ENCODE measurements at regions not wholly inside any gene's neighbourhood (a gene's known extent, or its start where the extent isn't known, plus 50 kb on each side); places are given as distances from the start of the nearest gene placed in this dataset.

DNA sequence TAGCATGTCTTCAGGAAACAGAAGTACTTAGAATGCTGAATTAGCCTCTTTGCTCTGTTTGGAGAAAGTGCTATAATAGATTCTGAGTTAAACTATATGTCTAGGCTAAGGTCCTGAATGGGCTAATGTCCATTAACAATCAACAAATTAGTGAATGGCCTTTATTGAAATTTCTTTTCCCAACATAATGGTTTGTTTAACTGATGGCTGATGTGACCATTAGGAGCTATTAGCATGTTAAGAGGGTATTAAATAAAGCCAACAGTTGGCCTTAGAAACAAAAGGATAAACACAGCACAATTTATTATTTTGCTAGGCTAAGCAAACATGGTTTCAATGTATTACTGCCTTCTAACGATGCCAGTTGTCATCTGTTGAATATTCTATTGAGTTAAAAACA, 234.3 kb upstream of the HS3ST5 start:
- no peak overlapping the region for H4K8ac ChIP-seq (ENCODE audit: extremely low read depth, insufficient read depth, low read length)
- ChIA-PET POLR2A (ENCODE audit: partially characterized antibody) (no interaction called here), CTCF (ENCODE audit: partially characterized antibody) (interaction anchor here (0.6 kb wide), 1 partner anchor 140 kb away, joined by 3 read pairs; no protein-coding TSS in a partner anchor)
- no peak for DNase-seq (ENCODE audit: low read depth in 1 of 2, low spot score in 2 of 2)
- no peak overlapping the region for H3K18ac ChIP-seq (ENCODE audit: extremely low read depth, low read length)
- no peak for FAIRE-seq
- H3K4me2 ChIP-seq (ENCODE audit: insufficient read depth in 1 of 2, low read depth in 2 of 2, low read length in 2 of 2), result no peak overlapping the region
- no peak overlapping the region for H4K5ac ChIP-seq (ENCODE audit: insufficient read length, low read depth, low read length)
- H2BK5ac ChIP-seq (ENCODE audit: low read depth, low read length), result no peak overlapping the region
- no peaks in the 10 kb centered on the region for H3K79me1 ChIP-seq (ENCODE audit: low read depth, low read length)
- no peak overlapping the region for H2AK5ac ChIP-seq (ENCODE audit: low read depth, low read length)
- WGBS, 2 experiments (ENCODE audit: extremely low coverage in 1 of 2, insufficient coverage in 1 of 2, insufficient read length in 1 of 2, insufficient replicate concordance in 2 of 2, low coverage in 1 of 2, low lambda C conversion rate in 2 of 2, missing lambda C conversion rate in 1 of 2), result 54% methylated on average over 1 of the region's 1 CpG; no CpG with 5 or more reads in 1 of the 2 experiments
- no peaks in the 10 kb centered on the region for H4K20me1 ChIP-seq (replicated peaks in 1 of 2; ENCODE audit: control insufficient read depth in 1 of 2, insufficient read depth in 2 of 2, low read length in 2 of 2)
- H3K23me2 ChIP-seq (ENCODE audit: low read depth, low read length), result no peaks in the 10 kb centered on the region
- no peak overlapping the region for H2BK120ac ChIP-seq (replicated peaks; ENCODE audit: low read depth, low read length)
- no peak overlapping the region for H2BK20ac ChIP-seq (ENCODE audit: low read length)
- H3K4ac ChIP-seq (replicated peaks; ENCODE audit: insufficient read length, low read depth, low read length), result no peak overlapping the region
- no peak overlapping the region for H2BK15ac ChIP-seq (ENCODE audit: low read length)
- H3K4me3 ChIP-seq (ENCODE audit: extremely low read depth in 1 of 4, insufficient read depth in 2 of 4, low read depth in 3 of 4, low read length in 4 of 4), result no peak overlapping the region
- no peak overlapping the region for H3K27ac ChIP-seq (ENCODE audit: low read depth, low read length)
- no peak overlapping the region for H3K56ac ChIP-seq (replicated peaks; ENCODE audit: insufficient read length, low read depth, low read length)
- peaks cover 0 to 1% (median 0%) of the 10 kb centered on the region in 4 experiments; a peak in 1 of 7 replicates for H3K27me3 ChIP-seq (replicated peaks in 1 of 4; ENCODE audit: control insufficient read depth in 3 of 4, extremely low read depth in 1 of 4, insufficient read depth in 3 of 4, low read length in 3 of 4)
- no peaks in the 10 kb centered on the region for H3K9me3 ChIP-seq (ENCODE audit: insufficient read depth in 2 of 2, low read depth in 1 of 2, low read length in 1 of 2)
- H3K14ac ChIP-seq (ENCODE audit: insufficient read length), result no peak overlapping the region
- no peaks in the 10 kb centered on the region for H3K36me3 ChIP-seq (ENCODE audit: control insufficient read depth in 2 of 4, insufficient read depth in 4 of 4, low read length in 3 of 4)
- H2AFZ ChIP-seq (ENCODE audit: low read length), result no peak overlapping the region
- no peak overlapping the region for H3K23ac ChIP-seq (ENCODE audit: insufficient read length)
- H2BK12ac ChIP-seq (ENCODE audit: low read depth, low read length), result no peak overlapping the region
- no peaks in the 10 kb centered on the region for H3K79me2 ChIP-seq (ENCODE audit: control insufficient read depth in 1 of 2, insufficient read depth in 2 of 2, low read length in 2 of 2)
- no peak overlapping the region for H3K9ac ChIP-seq (replicated peaks in 1 of 4; ENCODE audit: extremely low read depth in 1 of 4, low read depth in 3 of 4, low read length in 3 of 4)
- no peak overlapping the region for H4K91ac ChIP-seq (replicated peaks; ENCODE audit: insufficient read length, low read length)
- H3K4me1 ChIP-seq (replicated peaks in 1 of 4; ENCODE audit: control insufficient read depth in 3 of 4, insufficient read depth in 4 of 4, low read length in 3 of 4), result peaks cover 0 to 5% (median 1%) of the 10 kb centered on the region in 4 experiments; a peak in 1 of 7 replicates
- TF ChIP-seq RXRA (IDR thresholded peaks at IDR 0.05; ENCODE audit: insufficient read depth, low read depth, low read length) (no peak), USF2 (IDR thresholded peaks at IDR 0.05; ENCODE audit: low read length) (no peak), RBBP5 (IDR thresholded peaks at IDR 0.05; ENCODE audit: borderline replicate concordance, low read depth, low read length) (no peak), BCL11A (IDR thresholded peaks at IDR 0.05; ENCODE audit: low read depth in 2 of 2, low read length in 2 of 2) (no peak), CHD2 (IDR thresholded peaks at IDR 0.05; ENCODE audit: low read length) (no peak), MAFK (IDR thresholded peaks at IDR 0.05; ENCODE audit: low read depth, low read length) (no peak), EP300 (IDR thresholded peaks at IDR 0.05; ENCODE audit: borderline replicate concordance in 1 of 2, low read depth in 2 of 2, low read length in 2 of 2) (no peak), SP4 (IDR thresholded peaks at IDR 0.05; ENCODE audit: low read length) (no peak), SUZ12 (IDR thresholded peaks at IDR 0.05; ENCODE audit: low read length) (no peak)
- TF ChIP-seq, protein P1, sequence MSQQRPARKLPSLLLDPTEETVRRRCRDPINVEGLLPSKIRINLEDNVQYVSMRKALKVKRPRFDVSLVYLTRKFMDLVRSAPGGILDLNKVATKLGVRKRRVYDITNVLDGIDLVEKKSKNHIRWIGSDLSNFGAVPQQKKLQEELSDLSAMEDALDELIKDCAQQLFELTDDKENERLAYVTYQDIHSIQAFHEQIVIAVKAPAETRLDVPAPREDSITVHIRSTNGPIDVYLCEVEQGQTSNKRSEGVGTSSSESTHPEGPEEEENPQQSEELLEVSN (IDR thresholded peaks at IDR 0.05), result no peak
- TF ChIP-seq, protein P2, sequence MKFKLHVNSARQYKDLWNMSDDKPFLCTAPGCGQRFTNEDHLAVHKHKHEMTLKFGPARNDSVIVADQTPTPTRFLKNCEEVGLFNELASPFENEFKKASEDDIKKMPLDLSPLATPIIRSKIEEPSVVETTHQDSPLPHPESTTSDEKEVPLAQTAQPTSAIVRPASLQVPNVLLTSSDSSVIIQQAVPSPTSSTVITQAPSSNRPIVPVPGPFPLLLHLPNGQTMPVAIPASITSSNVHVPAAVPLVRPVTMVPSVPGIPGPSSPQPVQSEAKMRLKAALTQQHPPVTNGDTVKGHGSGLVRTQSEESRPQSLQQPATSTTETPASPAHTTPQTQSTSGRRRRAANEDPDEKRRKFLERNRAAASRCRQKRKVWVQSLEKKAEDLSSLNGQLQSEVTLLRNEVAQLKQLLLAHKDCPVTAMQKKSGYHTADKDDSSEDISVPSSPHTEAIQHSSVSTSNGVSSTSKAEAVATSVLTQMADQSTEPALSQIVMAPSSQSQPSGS (IDR thresholded peaks at IDR 0.05; ENCODE audit: low read length), result no peak
